GM18499 (cell line): ENCODE measurements at regions not wholly inside any gene's neighbourhood (a gene's known extent, or its start where the extent isn't known, plus 50 kb on each side); places are given as distances from the start of the nearest gene placed in this dataset.

Source experiments
- ATAC-seq: cut with Tn5 transposase; IDR thresholded peaks from one replicate; pipeline ENCODE4 v1.9.1; 2021; ENCODE audit warnings: moderate number of reproducible peaks; ENCODE audit not compliant: insufficient read depth, unreplicated experiment

DNA sequence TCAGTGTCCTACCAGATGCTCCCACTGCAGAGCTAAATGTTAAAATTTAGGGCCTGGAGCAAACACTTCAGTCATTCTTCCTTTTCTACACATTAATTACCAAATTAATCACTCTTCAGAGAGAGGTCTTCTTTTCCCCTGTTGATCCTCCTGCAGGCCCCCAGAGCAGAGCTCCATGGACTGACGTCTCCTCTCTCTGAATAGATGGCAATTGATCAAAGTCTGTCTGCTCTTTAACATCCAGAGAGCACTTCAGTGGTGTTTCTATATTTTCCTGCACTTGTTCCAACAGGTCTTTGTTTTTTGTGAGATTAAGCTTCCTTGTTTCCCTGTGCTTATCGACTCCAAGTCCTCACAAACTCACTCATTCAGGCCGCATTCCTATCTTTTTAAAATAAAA is 239.3 kb downstream of the SIPA1L2 start:
- ATAC-seq, result no peak

DNA sequence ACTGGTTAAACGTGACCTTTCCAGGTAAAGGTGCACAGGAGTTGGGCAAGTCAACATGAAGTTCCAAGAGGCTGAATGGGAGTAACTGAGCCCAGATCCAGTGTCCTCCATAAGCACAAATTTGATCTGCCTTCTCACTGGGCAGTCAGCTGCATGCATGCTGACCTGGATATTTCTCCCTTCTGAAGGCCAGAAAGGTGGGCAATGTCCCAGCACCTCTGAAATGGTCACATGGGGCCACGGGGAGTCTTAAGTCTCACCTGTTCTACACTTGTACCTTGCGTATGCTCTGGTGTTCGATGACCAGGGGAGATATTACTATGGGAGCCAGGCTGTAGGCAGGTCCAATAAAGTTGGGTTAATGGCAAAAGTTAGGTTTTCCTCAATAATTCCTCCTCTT is 240.2 kb downstream of the SIPA1L2 start:
- no peak for ATAC-seq

DNA sequence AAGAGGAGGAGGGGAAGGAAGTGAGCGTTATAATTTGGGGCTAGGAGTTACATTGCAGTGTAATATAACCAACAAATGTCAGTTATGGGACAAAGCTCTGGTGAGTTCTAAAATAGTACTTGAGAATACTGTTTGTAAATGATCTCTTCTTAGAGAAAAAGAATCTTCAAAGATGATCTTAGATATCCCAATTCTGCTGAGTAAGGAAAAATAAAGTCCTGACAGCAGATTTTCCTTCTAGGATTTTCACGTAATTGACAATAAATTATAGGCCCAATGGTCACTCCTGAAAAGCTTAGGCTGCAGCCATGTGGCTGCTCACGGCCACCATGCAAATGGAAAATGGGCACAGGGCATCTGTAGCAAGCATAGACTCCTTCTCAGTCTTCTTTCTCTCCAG is 241.6 kb downstream of the SIPA1L2 start:
- ATAC-seq, result no peak

DNA sequence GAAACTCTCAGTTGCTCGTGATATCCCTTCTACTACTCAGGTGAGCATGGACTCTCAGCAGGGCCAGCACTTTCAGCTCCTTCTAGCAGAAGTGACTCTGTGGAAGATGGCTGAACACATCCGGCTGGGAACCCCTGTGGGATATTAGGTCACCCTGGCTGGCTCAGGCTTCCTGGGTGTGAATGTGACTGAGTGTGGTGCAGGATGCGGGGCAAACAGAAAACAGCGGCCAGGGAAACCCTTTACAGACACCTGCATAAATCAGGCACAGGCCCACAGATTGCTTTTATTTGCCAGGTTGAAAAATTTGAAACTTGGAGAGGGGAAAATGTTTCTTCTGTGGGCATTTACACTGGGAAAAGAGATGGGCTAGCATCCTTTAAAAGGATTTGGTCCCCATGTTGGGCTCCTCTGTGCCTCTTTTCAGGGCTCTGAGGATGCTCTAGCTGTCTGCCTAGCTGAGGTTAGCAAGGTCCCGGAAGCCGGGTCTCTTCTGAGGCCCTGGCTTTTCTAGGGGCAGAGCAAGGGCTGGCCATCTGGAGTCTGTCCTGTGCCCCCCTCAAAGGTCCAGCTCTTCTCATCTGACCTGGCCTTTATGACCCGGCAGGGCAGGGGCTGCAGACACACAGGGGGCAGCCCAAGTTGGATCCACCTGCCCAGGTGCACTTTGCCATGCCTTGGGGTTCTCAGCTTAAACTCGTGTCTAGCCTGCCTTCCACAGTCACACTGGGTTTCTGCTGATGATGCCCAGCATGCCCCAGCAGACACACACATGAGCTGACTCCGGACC is 243.0 kb downstream of the SIPA1L2 start:
- no peak for ATAC-seq

DNA sequence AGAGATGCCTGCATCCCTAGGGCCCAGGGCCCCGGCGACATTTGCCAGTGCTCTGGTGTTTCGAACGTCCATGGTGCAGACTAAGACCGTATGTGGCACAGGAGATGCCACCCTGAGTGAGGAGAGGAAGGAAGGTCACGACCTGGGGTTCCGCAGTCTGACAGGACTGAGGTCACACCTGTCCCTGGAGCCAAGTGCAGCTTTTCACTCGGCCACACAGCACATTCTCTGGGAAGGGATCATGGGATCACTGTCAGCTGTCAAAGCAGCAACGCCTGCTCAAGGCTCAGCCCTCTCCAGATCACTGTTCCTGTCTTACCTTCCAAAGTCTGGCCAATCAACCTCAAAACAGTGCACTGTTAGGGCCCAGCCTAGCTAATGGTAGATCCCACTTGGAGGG is 243.6 kb downstream of the SIPA1L2 start:
- ATAC-seq, result no peak

DNA sequence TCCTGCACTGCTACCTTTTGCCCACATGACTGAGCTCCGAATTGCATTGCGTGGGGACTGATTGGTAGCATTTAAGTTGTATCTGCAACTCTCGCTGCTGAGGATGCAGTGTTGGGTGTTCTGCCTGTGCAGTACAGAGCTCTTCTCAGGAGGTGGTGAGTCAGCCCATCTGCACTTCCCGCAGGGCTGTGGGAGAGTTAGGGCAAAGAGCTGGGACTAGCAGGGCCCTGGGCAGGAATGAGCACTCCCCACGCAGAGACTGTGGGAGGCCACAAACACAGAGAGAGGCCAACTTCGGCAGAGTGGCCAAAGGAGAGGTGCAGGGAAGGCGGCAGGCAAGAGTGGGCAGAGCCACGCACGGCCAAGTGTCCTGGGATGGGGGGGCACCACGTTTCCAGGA is 244.7 kb downstream of the SIPA1L2 start:
- no peak for ATAC-seq

DNA sequence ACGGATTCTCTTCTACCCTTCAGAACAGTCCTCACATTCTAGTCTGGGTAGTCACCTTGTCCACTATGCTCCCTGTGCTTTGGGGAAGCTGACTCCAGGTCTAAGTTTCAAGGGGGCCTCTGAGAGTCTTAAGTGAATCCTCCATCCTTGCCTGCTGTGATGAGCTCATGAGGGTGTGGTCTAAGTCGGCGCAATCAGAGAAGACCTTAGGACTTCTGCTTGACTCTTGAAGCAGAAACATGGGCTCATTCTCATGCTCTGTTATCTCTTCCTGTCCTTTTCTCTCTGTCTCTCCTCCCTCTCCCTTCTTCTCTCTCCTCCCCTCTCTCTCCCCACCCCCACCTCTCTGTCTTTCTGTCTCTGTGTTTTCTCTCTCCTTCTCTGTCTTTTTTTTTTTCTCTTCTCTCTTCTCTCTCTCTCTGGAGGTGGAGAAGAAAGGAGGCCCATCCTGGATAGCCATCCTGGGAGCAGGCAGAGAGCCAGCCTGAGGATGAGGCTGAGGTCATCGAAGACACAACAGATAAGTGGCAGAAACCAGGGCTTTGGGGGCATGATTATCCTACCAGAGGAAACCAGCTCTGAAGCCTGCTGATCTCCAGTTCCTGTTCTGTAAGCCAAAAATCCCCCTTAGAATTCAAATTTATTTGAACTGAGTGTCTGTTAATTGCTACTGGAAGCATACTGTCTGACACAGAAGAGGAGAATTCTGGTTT is 245.6 kb downstream of the SIPA1L2 start:
- ATAC-seq, result no peak

DNA sequence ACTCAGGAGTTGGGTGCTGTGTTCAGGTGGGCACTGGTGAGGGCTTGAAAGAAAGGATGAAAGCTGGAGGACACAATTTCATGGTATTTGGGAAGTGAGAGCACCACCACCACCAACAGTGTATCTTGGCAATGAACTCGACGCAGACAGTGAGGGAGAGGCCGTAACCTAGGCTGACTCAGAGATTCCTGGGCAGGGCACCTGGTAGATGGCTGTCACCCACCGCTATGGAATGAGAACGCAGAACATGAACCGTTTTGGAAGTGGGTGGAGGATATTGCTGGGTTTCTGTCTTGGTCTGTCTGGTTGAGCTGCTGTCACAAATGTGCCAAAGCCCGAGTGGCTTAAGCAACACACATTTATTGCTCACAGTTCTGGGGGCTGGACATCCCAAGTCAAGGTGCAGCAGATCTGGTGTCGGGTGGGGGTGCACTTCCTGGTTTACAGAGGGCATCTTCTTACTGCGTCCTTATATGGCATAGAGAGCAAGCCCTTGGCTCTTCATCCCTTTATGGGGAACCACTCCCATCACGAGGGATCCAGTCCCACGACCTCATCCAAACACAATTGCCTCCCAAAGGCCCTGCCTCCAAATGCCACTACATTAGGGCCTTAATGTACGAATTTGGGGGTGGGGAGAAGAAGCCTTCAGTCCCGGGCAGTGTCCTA is 246.3 kb downstream of the SIPA1L2 start:
- ATAC-seq, result no peak

DNA sequence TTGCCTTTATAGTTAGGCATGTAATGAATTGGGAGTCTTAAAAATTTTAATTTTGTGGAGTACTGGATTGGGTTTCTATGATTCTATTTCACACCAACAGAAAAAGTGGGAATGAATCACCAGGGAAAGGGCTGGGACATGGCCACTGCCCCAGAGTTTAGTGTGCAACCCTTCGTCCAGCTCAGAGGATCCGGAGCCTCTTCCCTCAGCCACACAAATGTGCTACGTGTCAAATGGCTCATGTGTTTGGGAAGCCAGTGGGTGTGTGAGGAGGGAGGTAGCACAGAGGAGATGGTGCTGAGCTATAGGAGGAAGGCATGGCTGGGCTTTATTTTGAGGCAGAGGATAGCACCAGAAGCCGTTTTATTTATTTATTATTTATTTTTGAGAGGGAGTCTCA is 247.3 kb downstream of the SIPA1L2 start:
- ATAC-seq, result no peak

DNA sequence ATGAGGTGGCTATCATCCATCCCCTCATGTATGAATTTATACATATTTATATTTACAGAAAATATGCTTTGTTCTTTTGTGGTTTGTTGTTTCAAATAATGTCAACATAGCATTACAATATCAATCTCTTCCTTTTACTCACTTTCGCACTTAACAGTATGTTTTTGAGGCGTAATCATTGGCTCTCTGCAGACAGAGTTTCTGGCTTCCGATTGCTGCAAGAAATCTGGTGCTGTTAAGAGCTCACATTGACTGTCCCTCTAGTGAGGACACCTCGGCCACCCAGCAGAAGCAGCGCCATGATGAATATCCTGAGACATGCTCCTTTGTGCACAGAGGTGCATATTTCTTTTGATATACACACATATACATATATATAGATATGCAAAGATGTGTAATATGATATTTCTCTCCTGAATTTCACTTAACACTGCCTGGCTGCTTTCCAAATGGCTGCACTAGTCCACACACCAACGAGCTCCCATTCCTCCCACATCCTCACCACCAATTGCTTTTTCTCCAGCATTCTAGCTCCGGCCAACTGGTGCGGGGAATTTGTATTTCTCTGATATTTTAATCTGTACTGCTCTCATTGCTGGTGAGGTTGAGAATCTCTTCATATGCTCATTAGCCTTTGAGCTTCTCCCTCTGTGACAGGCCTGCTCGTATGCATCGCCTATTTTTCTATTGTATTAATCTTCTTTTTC is 248.4 kb downstream of the SIPA1L2 start:
- no peak for ATAC-seq

DNA sequence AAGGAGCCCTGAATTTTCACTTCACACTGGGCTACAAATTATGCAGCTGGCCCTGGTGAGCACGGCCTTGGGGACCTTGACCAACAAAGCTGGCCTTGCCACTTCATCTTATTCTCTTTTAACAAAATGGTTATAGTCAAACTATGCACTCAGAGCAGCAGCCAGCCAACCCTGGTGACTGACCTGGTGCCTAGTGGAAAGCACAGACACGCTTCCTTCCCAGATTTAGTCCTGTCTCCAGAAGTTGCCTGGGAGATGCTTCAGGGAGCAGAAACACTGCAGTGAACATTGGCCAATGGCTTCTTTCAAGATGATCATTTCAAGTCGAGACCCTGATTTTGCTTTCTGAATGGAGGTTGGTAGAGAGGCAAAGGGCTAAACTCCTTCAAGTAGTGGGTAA is 249.3 kb downstream of the SIPA1L2 start:
- no peak for ATAC-seq

DNA sequence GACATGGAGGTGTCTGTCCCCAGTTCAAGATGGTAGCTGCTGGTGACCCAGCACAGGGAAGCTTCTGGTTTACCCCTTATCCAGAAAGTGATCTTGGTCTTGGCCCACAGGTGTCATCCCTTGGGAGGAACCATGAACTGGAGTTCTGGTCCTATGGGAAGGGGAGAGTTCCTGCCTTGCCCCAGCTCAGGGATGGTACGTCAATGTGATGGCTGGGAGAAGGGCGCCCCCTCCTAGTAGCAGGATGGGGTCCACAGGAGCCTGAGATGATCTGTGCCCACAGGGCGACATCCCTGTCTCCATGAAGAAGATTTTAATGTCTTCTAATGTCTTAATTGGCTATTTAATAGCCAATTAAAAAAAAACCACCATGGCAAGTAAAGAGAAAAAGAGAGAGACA is 249.8 kb downstream of the SIPA1L2 start:
- no peak for ATAC-seq

DNA sequence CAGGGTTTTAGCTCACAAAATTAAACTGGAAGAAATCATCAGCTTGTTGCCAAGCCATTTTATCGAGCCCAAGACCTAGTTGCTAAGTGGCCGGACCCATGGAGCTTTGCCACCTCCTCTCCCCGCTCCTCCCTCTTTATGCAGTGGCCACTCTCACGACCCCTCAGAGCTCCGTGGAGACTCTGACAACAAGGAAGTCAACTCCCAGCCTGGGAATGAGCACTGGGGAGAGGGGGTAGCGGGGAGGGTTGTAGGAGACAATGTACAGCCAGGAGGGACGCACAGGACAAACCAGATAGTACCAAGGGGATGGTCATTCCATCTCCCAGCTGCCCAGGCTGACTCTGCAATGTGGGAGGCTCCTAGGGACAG is 250.9 kb downstream of the SIPA1L2 start:
- ATAC-seq, result no peak

DNA sequence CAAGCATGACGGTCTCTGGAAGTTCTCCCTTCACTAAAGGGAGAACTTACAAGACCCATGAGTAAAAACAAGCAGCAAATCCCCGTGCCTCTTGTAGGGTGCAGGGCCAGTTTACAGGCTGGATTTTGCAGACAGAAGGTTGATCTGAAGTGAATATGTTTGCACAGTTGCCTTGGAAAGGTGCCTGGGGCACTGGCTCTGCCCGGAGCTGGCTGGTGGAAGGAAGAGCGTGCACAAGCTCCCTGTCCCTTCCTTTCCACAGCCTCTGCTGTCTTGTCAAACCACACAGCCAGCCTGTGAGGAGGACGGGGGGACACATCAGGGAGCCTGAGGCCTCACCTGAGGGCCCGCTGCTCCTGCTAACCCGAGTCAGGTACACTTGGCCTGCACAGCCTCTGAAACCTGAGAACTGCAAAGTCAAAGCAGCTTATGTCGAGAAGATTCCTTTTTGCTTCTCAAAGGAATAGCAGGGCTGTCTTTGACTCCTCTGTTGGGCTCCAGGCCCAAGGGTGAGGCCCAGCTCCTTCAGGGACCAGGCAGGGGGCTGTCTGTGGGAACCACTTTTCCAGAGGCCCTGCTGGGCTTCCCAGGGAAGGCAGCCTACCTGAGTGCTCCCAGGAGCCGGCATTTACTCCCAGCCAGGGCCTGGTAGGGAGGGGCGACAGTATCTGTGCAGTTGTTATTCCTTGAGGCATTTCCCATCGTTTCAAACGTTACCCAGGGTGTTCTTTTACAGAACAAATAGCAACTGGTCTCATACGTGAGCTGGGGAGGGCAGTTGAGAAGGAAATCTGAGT is 251.5 kb downstream of the SIPA1L2 start:
- ATAC-seq, result no peak

DNA sequence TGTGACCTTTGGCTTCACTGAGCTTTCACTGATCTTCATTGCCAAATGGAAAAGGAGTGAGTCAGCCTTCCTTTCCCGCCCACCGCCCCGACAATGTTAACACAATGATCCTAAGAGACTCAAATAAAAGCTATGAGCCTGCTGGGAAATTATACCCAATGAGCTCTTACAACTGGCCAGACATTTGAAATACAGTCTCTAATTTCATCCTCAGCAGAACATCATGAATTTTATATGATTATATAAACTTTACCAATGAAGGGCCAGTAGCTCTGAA is 252.5 kb downstream of the SIPA1L2 start:
- no peak for ATAC-seq

DNA sequence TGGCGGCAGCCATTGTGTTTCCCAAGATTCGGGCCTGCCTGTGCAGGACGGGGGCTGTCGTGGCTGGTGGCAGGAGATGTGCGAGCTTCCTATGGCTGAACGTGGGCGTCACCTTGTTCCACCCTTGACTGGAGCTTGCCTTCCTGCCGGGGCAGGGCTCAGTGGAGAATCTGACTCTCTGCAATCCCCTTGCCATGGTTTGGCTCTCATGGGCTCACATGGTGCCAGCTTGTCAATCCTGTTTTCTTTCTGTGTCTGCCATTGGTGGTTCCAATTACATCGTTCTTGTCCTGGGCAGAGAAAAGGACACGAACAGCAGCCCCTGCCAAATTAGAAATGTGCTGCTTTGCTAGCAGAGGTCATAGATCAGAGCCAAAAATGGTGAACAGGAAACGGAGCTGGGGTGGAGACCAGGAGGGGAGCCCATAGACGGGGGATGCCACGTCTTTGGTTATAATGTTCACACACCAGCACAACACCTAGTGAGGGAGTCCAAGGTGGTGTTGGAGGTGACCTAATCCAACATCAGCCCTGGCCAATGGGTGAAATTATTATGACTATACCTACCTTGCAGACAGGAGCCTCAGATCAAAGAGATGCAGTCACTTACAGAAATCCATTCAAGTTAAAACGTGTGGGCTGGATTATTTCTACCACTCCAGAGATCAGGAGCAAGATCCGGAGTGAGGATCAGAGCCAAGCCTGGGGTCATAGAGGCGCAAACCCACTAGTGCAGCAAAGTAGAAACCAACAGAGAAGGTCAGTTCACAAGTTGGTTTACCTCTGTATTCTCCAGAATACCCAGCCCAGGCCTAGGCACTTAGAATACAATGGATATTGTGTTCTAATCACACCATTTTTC is 253.1 kb downstream of the SIPA1L2 start:
- no peak for ATAC-seq

DNA sequence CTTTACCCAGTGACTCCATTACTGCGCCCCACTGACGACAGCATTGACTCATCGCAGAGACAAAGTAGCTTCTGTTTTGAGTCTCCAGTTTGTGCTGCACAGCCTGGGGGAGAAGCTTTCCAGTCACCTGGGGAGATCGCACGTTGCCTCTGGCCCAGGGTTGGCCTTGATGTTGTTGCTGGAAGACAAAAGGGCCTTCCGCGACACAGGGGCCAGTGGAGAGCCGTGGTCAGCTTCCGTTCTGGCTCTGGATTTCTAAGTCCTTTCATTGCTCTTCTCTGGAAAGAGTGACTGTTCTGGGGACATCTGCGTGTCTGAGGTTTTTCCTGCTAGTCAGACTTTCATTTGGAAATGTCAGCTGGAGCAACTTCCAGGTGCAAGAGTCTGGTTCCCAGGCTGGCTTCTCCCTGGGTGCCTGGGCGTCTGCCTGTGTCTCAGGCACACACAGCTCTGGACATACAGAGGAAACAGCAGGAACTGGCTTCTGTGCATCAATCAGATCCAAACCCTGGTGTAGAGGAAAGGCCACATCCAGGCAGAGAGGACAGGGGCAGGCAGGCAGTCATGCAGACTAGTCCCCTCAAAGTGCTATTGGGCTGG is 257.0 kb downstream of the SIPA1L2 start:
- ATAC-seq, result no peak

DNA sequence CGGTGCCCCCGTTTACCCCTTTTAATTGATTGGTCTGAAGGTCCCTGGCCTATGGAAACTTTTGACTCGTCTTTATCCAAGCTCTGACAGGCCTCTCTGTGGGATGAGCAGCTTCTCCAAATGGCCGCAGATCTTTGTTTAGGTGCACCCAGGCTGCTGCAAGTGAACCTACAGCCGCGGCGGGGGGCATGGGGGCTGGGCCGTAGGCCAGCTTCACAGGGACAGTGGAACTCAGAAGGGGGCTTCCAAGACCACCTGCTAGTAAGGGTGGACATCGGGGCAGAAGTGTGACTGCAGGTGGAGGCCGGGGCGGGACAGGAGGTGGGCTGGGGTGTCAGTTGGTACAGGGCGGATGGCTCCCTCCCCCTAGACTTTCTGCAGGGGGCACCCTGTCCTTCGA is 257.5 kb downstream of the SIPA1L2 start:
- ATAC-seq, result no peak
